Fibroblast of skin of left biceps (primary cell): ENCODE measurements at regions not wholly inside any gene's neighbourhood (a gene's known extent, or its start where the extent isn't known, plus 50 kb on each side); places are given as distances from the start of the nearest gene placed in this dataset.
A peak's percentile ranks its signal among the peaks of the same experiment; 100 is the strongest.

Experiments
- DNase-seq, 2 experiments: peaks; one replicate each; pipeline ENCODE4 v3.0.0-alpha.2; 2013; ENCODE audit warnings: low read depth in 2 of 2

GRCh38 chr5:165521816-165522610, 2016.6 kb downstream of the MAT2B start:
- DNase-seq, result no peak

- peak; percentile 28 to 32 for DNase-seq
Observed at GRCh38 chr5:165525271-165525670, 2019.9 kb downstream of the MAT2B start.

GRCh38 chr5:165526357-165526756, 2020.9 kb downstream of the MAT2B start:
- no peak for DNase-seq

GRCh38 chr5:165527577-165527976, 2022.2 kb downstream of the MAT2B start:
- DNase-seq, result no peak

GRCh38 chr5:165538065-165538464, 2032.6 kb downstream of the MAT2B start:
- DNase-seq, result no peak

- no peak for DNase-seq
Observed at GRCh38 chr5:165559645-165560044, 2054.2 kb downstream of the MAT2B start.

GRCh38 chr5:165560648-165561047, 2055.2 kb downstream of the MAT2B start:
- no peak for DNase-seq

GRCh38 chr5:165565911-165566310, 2060.5 kb downstream of the MAT2B start:
- DNase-seq, result no peak

- no peak for DNase-seq
Observed at GRCh38 chr5:165569551-165569950, 2064.1 kb downstream of the MAT2B start.

GRCh38 chr5:165573445-165573844, 2068.0 kb downstream of the MAT2B start:
- DNase-seq, result no peak

- no peak for DNase-seq
Observed at GRCh38 chr5:165574100-165574499, 2068.7 kb downstream of the MAT2B start.

GRCh38 chr5:165576678-165577275, 2071.4 kb downstream of the MAT2B start:
- DNase-seq, result no peak

- DNase-seq, result no peak
Observed at GRCh38 chr5:165579911-165580310, 2074.5 kb downstream of the MAT2B start.

- DNase-seq, result no peak
Observed at GRCh38 chr5:165594693-165595092, 2089.3 kb downstream of the MAT2B start.

GRCh38 chr5:165602529-165602928, 2097.1 kb downstream of the MAT2B start:
- DNase-seq, result no peak

GRCh38 chr5:165607026-165607425, 2101.6 kb downstream of the MAT2B start:
- no peak for DNase-seq

- DNase-seq, result no peak
Observed at GRCh38 chr5:165609871-165610270, 2104.5 kb downstream of the MAT2B start.

- no peak for DNase-seq
Observed at GRCh38 chr5:165616490-165617405, 2111.3 kb downstream of the MAT2B start.

GRCh38 chr5:165617491-165617890, 2112.1 kb downstream of the MAT2B start:
- DNase-seq, result no peak

- DNase-seq, result peak in 1 of 2 experiments; percentile 5
Observed at GRCh38 chr5:165620394-165620793, 2115.0 kb downstream of the MAT2B start.

- no peak for DNase-seq
Observed at GRCh38 chr5:165622864-165623536, 2117.6 kb downstream of the MAT2B start.
